ENCODE measurements at regions not wholly inside any gene's neighbourhood (a gene's known extent, or its start where the extent isn't known, plus 50 kb on each side); places are given as distances from the start of the nearest gene placed in this dataset.

- no peak overlapping the region for H3K27ac Mint-ChIP-seq (ENCODE audit: unreplicated experiment)
- no peaks in the 10 kb centered on the region for H3K4me1 Mint-ChIP-seq
- peaks cover 4% of the 10 kb centered on the region for H3K36me3 Mint-ChIP-seq (ENCODE audit: low read depth)
- no peaks in the 10 kb centered on the region for H3K27me3 Mint-ChIP-seq (ENCODE audit: low read depth)
- DNase-seq (ENCODE audit: low read depth, low spot score): no peak
- no peaks in the 10 kb centered on the region for H3K9me3 Mint-ChIP-seq
- no peak overlapping the region for H3K4me3 Mint-ChIP-seq
- no peak for TF ChIP-seq CTCF (conservative IDR thresholded peaks at IDR 0.05)
Observed at GRCh38 chr13:107778094-107778493, 437.2 kb downstream of the LIG4 start.

DNA sequence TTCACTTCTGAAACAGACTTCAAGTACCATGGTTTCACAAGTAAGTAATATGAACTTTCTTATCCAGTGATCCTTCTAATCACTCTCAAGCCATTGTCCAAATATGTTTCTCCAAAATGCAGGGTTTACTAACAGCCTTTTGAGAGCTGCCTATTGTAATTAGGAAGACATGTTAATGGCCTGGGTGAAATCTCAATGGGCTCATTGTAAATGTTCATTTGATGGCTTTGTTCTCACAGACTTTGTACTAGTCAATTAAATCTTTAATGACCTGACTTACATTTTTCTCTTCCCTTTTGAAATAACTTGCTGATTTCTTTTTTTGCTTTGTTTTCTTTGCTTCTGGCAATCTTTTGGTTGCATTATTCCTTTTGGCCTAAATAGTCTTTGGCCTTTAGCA lies 444.8 kb downstream of the LIG4 start:
- TF ChIP-seq CTCF (conservative IDR thresholded peaks at IDR 0.05): no peak
- peaks cover 25% of the 10 kb centered on the region for H3K4me1 Mint-ChIP-seq
- peaks cover 2% of the 10 kb centered on the region for H3K36me3 Mint-ChIP-seq (ENCODE audit: low read depth)
- H3K9me3 Mint-ChIP-seq: peaks cover 3% of the 10 kb centered on the region
- H3K27me3 Mint-ChIP-seq (ENCODE audit: low read depth): no peaks in the 10 kb centered on the region
- peak overlapping the region; percentile 87 for H3K27ac Mint-ChIP-seq (ENCODE audit: unreplicated experiment)
- no peak for DNase-seq (ENCODE audit: low read depth, low spot score)
- no peak overlapping the region for H3K4me3 Mint-ChIP-seq

- Mint-ChIP-seq H3K27ac (ENCODE audit: unreplicated experiment) (peak overlapping the region; percentile 7), H3K4me3 (no peak overlapping the region), H3K27me3 (ENCODE audit: low read depth) (no peaks in the 10 kb centered on the region), H3K4me1 (peaks cover 25% of the 10 kb centered on the region), H3K36me3 (ENCODE audit: low read depth) (peaks cover 2% of the 10 kb centered on the region), H3K9me3 (peaks cover 3% of the 10 kb centered on the region)
- TF ChIP-seq CTCF (conservative IDR thresholded peaks at IDR 0.05): no peak
- peak; percentile 3 for DNase-seq (ENCODE audit: low read depth, low spot score)
Observed at GRCh38 chr13:107767119-107767518, 448.2 kb downstream of the LIG4 start.

- no peak for TF ChIP-seq CTCF (conservative IDR thresholded peaks at IDR 0.05)
- no peak for DNase-seq (ENCODE audit: low read depth, low spot score)
- Mint-ChIP-seq H3K27me3 (ENCODE audit: low read depth) (no peaks in the 10 kb centered on the region), H3K27ac (ENCODE audit: unreplicated experiment) (peak overlapping the region; percentile 43), H3K9me3 (peaks cover 3% of the 10 kb centered on the region), H3K36me3 (ENCODE audit: low read depth) (peaks cover 2% of the 10 kb centered on the region), H3K4me1 (peaks cover 25% of the 10 kb centered on the region), H3K4me3 (no peak overlapping the region)
Observed at GRCh38 chr13:107765724-107766401, 449.5 kb downstream of the LIG4 start.

- DNase-seq (ENCODE audit: low read depth, low spot score): no peak
- H3K36me3 Mint-ChIP-seq (ENCODE audit: low read depth): peaks cover 2% of the 10 kb centered on the region
- no peak overlapping the region for H3K27ac Mint-ChIP-seq (ENCODE audit: unreplicated experiment)
- H3K4me1 Mint-ChIP-seq: peaks cover 21% of the 10 kb centered on the region
- H3K27me3 Mint-ChIP-seq (ENCODE audit: low read depth): no peaks in the 10 kb centered on the region
- TF ChIP-seq CTCF (conservative IDR thresholded peaks at IDR 0.05): no peak
- H3K9me3 Mint-ChIP-seq: no peaks in the 10 kb centered on the region
- no peak overlapping the region for H3K4me3 Mint-ChIP-seq
Observed at GRCh38 chr13:107764046-107764445, 451.3 kb downstream of the LIG4 start.

Measured in neural crest cell (in vitro differentiated cells).